ENCODE measurements at regions not wholly inside any gene's neighbourhood (a gene's known extent, or its start where the extent isn't known, plus 50 kb on each side); places are given as distances from the start of the nearest gene placed in this dataset.

GRCh38 chr9:14560194-14560593, 133.0 kb downstream of the ZDHHC21 start:
- no peak for DNase-seq

GRCh38 chr9:14554886-14555285, 138.3 kb downstream of the ZDHHC21 start:
- DNase-seq: no peak

- DNase-seq: no peak
Observed at GRCh38 chr9:14547245-14548060, 145.8 kb downstream of the ZDHHC21 start.

DNA sequence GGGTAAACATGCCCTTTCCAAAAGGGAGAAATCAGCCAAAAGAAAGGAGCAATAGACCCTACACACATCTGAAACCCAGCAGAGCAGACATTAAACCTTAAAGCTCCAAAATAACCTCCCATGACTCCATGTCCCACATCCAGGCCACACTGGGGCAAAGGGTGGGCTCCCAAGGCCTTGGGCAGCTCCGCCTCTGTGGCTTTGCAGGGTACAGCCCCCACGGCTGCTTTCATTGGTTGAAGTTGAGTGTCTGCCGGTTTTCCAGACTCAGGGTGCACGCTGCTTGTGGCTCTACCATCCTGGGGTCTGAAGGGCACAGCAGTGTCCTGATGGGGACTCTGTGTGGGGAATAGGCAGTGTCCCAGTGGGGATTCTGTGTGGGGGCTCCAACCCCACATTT, 146.5 kb downstream of the ZDHHC21 start:
- DNase-seq: no peak

- no peak for DNase-seq
Observed at GRCh38 chr9:14542071-14542470, 151.2 kb downstream of the ZDHHC21 start.

- DNase-seq: no peak
Observed at GRCh38 chr9:14538526-14538925, 154.7 kb downstream of the ZDHHC21 start.

DNA sequence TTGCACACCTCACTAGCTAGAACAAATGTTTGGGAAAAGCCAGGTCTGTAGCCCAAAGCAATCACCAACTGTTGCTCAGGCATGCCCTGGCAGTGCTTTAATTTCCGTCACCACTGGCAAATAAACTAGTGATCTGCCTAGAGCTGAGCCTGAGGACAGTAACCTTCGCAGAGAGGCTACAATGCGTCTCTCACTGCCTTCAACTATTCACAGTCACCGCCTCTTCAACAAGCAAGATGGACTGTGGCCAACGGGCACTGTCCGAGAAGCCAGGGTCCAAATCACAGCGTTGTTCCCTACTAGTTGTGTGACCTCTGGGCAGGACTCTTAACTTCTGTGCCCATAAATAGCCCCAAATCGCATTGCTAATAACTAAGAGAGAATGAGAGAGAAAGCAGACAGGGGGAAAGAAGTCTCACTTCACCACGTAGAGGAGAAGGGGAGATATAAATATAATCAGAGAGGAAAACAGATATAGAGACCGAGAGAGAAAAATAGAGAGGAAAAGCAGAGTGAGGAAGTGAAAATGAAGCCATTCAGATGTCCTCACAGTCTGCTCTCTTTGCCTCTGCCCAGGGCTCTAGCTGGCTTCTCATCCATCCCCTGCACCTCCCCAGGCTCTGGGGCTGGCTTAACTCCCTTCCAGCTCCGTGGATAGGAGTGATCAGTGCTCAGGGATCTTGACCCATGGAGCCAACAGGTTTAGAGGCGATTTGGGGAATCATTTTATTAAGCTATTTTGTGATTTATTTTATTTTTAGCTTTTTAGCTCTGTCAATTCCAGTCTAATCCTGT, 157.9 kb downstream of the ZDHHC21 start:
- no peak for DNase-seq

GRCh38 chr9:14533867-14534640, 159.2 kb downstream of the ZDHHC21 start:
- DNase-seq: no peak

- DNase-seq: no peak
Observed at GRCh38 chr9:14532456-14533115, 160.6 kb downstream of the ZDHHC21 start.

- DNase-seq: no peak
Observed at GRCh38 chr9:14531341-14532269, 161.6 kb downstream of the ZDHHC21 start.

GRCh38 chr9:14530841-14531240, 162.4 kb downstream of the ZDHHC21 start:
- no peak for DNase-seq

DNA sequence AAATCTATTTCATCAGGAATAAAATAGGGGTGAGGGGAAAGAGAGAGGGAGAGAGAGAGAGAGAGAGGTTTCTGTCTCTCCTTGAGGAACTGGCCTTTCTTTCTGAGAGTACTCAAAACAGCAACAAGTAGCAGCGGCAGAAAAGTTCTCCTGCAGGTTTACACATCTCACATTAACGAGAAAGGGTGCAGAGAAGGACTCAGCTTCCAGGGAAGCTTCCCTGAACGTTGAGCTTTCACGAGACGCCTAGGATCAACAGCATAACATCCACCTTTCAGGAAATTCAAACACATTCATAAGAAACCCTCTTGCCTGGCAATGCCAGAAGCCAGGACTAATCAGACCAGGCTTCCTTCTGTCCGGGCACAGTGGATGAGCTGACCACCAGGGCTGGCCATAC, 162.9 kb downstream of the ZDHHC21 start:
- DNase-seq: no peak

DNA sequence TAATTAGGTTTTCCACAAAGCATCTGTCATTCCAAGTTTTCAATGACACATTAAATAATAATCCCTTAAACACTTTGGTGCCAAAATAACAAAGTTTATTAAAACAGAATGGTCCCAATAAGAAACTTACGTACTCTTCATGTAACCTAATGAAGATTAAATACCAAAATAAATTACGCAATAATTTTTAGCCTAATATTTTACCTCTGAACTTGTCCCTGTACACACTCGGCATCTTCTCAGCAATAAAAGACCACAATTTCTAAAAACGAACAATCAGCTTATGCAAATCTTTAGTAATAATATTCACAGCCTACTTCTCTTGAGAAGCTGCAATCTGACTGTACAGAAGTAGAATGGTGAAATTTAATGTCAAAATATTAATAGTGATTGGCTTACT, 163.6 kb downstream of the ZDHHC21 start:
- DNase-seq: no peak

DNA sequence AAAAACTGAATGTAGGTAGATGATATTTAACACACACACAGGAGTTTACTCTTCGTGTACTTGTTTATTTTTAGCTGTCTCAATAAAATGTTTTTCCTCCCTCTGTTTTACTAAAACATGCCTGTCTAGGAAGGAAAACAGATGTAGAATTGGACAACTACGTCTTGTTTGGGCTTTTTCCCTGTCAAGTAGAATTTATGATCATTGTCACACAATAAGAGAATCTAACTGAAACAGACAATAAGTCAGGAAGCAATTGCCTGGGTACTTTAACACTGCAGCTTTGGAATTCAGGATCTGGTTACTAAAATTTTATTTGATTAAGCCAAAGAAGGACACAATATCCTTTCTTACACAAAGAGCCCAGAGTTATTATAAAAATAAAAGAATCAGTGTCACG, 164.2 kb downstream of the ZDHHC21 start:
- DNase-seq: no peak

GRCh38 chr9:14526504-14526903, 166.7 kb downstream of the ZDHHC21 start:
- no peak for DNase-seq

DNA sequence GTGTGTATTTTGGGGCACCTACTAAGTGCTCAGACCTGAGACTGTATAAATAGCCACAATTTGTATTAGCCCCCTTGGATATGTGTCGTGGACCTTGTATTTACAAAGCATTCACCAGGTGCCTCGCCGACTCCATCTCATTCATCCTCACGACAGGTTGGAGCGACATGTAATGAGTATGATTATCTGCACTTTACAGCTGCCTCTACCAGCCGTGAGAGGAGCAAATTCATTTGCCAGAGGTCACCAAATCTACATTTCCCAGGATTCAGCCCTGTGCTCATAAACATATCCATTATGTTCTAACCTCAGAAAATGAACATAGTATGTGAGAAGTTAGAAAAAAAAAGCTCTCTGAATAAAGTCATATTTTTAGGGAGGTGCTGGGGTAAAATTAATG, 167.4 kb downstream of the ZDHHC21 start:
- DNase-seq: no peak

GRCh38 chr9:14524873-14525515, 168.2 kb downstream of the ZDHHC21 start:
- DNase-seq: no peak

GRCh38 chr9:14523545-14523944, 169.7 kb downstream of the ZDHHC21 start:
- DNase-seq: no peak

GRCh38 chr9:14522627-14523379, 170.4 kb downstream of the ZDHHC21 start:
- DNase-seq: no peak

- no peak for DNase-seq
Observed at GRCh38 chr9:14520341-14520740, 172.9 kb downstream of the ZDHHC21 start.

Data from stimulated activated CD4-positive, alpha-beta T cell treated with anti-CD3 and anti-CD28 coated beads, Interleukin-4, amount 100 ng/mL, for 24 hours (primary cell).